ENCODE measurements at regions not wholly inside any gene's neighbourhood (a gene's known extent, or its start where the extent isn't known, plus 50 kb on each side); places are given as distances from the start of the nearest gene placed in this dataset.

GRCh38 chr22:26968859-26969523, 311.6 kb downstream of the MIAT start:
- TF ChIP-seq POLR2A (IDR thresholded peaks at IDR 0.05; ENCODE audit: extremely low read depth, insufficient read length), result no peak
- no peak for TF ChIP-seq CTCF (IDR thresholded peaks at IDR 0.05; ENCODE audit: low read depth, low read length)
- TF ChIP-seq MAX (IDR thresholded peaks at IDR 0.05; ENCODE audit: low read depth, low read length), result no peak

All from NB4 (cell line).